HFFc6 (cell line): ENCODE measurements at regions not wholly inside any gene's neighbourhood (a gene's known extent, or its start where the extent isn't known, plus 50 kb on each side); places are given as distances from the start of the nearest gene placed in this dataset.

Experiments used
- DNase-seq: peaks from one replicate; pipeline ENCODE4 v3.0.0-alpha.2; 2018
- H3K27ac Mint-ChIP-seq: 2 replicates; pipeline ENCODE4 v1.8.0; 2020; ENCODE audit warnings: mild to moderate bottlenecking, mixed read lengths
- H3K27me3 Mint-ChIP-seq: 2 replicates; pipeline ENCODE4 v1.8.0; 2021; ENCODE audit warnings: mild to moderate bottlenecking, moderate library complexity, mixed read lengths; ENCODE audit not compliant: insufficient read depth
- H3K36me3 Mint-ChIP-seq: 2 replicates; pipeline ENCODE4 v1.8.0; 2021; ENCODE audit warnings: low read depth, mixed read lengths
- H3K4me1 Mint-ChIP-seq: 2 replicates; pipeline ENCODE4 v1.8.0; 2020; ENCODE audit warnings: low read depth, mixed read lengths
- H3K4me3 Mint-ChIP-seq: 2 replicates; pipeline ENCODE4 v1.8.0; 2020; ENCODE audit warnings: mild to moderate bottlenecking, moderate library complexity, mixed read lengths
- H3K9me3 Mint-ChIP-seq: 2 replicates; pipeline ENCODE4 v1.8.0; 2020; ENCODE audit warnings: mild to moderate bottlenecking, mixed read lengths
- TF ChIP-seq, protein P1 (sequence below): fragments of 200-600 bp; sonication (generic); IDR thresholded peaks from 2 replicates; pipeline ENCODE4 v1.5.0; 2021; ENCODE audit warnings: antibody characterized with exemption, mild to moderate bottlenecking

DNA sequence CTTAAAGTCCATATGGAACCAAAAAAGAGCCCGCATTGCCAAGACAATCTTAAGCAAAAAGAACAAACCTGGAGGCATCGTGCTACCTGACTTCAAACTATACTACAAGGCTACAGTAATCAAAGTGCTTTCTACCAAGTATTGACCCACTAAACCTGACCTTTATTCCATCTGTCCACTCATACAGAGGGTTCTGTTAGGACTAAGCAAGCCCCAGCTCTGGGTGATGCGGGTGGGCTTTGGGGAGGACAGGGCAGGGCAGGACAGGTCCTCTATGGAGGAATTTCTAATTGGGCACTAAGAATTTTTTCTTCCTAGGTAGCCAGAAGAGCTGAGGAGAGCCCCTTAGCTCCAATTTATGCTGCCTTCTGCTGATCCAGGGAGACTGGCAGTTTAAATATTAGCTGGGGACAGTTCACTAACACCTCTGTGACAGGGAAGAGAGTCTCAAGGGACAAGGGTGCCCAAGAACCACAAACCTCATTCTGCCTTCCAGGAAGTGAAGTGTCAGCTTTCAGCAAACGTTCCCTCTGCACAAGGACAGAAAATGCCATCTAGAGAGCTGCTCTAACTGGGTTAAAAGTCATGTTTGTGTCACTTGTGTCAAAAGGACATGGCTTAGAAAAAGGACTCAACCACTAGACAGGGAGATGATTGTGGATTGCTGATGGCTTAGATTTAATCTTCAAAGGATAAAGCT lies 143.2 kb downstream of the KIT start:
- Mint-ChIP-seq H3K4me3 (no peak overlapping the region), H3K27ac (no peak overlapping the region)

DNA sequence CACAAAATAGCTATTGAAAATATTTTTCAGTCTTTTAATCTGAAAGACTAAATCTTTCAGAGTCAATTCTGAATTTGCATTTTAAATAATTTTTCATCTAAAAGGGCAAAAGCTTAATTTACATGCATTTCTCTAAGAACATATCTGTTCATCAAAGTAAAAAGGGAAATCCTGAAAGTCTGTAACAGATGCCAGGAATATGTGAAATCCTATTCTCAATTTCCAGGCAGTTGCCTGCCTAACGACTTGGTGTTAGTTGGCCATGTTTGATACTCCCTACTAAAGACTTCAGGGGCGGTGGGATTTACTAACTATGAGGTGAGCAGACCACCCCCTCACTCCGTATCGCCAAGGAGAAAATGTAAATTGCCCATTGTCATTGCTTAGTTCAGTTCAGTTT lies 136.8 kb downstream of the KIT start:
- H3K9me3 Mint-ChIP-seq: no peaks in the 10 kb centered on the region
- no peaks in the 10 kb centered on the region for H3K4me1 Mint-ChIP-seq
- H3K27ac Mint-ChIP-seq: no peak overlapping the region
- no peak for DNase-seq
- H3K27me3 Mint-ChIP-seq: no peaks in the 10 kb centered on the region
- no peak overlapping the region for H3K4me3 Mint-ChIP-seq
- TF ChIP-seq, protein P1, sequence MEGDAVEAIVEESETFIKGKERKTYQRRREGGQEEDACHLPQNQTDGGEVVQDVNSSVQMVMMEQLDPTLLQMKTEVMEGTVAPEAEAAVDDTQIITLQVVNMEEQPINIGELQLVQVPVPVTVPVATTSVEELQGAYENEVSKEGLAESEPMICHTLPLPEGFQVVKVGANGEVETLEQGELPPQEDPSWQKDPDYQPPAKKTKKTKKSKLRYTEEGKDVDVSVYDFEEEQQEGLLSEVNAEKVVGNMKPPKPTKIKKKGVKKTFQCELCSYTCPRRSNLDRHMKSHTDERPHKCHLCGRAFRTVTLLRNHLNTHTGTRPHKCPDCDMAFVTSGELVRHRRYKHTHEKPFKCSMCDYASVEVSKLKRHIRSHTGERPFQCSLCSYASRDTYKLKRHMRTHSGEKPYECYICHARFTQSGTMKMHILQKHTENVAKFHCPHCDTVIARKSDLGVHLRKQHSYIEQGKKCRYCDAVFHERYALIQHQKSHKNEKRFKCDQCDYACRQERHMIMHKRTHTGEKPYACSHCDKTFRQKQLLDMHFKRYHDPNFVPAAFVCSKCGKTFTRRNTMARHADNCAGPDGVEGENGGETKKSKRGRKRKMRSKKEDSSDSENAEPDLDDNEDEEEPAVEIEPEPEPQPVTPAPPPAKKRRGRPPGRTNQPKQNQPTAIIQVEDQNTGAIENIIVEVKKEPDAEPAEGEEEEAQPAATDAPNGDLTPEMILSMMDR: no peak
- H3K36me3 Mint-ChIP-seq: no peaks in the 10 kb centered on the region

More for the DNA sequence above, 143.2 kb downstream of the KIT start:
- no peaks in the 10 kb centered on the region for H3K4me1 Mint-ChIP-seq
- H3K27me3 Mint-ChIP-seq: no peaks in the 10 kb centered on the region
- H3K9me3 Mint-ChIP-seq: peaks cover 9% of the 10 kb centered on the region
- no peak for DNase-seq
- TF ChIP-seq, protein P1: no peak
- no peaks in the 10 kb centered on the region for H3K36me3 Mint-ChIP-seq

DNA sequence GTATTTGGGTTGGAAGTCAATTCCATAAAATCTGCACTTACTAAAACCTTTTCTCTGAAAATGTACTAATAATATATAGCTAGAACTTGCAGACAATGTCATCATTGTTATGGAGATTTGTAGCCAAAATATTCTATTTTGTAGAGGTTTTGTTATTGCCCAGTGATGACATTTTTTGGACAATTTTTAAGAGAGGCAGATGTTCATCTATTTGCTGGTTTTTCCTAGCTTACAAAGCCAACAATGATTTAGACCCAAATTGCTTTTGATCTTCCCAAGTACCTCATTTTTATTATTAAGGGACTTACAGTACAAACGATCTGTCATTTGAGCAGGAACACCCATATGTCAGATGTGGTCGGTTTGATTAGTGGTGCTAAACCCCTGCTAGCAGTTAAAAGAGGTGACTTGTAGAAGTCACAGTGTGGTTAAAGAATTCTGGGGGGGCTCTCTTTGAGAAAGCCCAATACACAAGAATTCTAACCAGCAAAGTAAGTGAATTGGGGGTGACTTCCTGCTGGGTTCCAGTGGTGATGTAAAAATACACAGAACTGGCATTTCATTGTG lies 136.2 kb downstream of the KIT start:
- H3K4me1 Mint-ChIP-seq: no peaks in the 10 kb centered on the region
- TF ChIP-seq, protein P1: no peak
- H3K27ac Mint-ChIP-seq: no peak overlapping the region
- no peaks in the 10 kb centered on the region; the same call in 1 of the 2 replicates for H3K27me3 Mint-ChIP-seq
- H3K4me3 Mint-ChIP-seq: no peak overlapping the region
- no peaks in the 10 kb centered on the region for H3K36me3 Mint-ChIP-seq
- no peaks in the 10 kb centered on the region for H3K9me3 Mint-ChIP-seq
- no peak for DNase-seq
